ENCODE measurements at regions not wholly inside any gene's neighbourhood (a gene's known extent, or its start where the extent isn't known, plus 50 kb on each side); places are given as distances from the start of the nearest gene placed in this dataset.
"Not testable (repeated sequence)": the region's sequence is repeated elsewhere in the genome, so short reads cannot be mapped to it uniquely, and the experiment has no call there.

- no peak for DNase-seq
Observed at GRCh38 chr5:94025788-94026473, 284.5 kb upstream of the POU5F2 start.

GRCh38 chr5:94024620-94025019 lies 283.2 kb upstream of the POU5F2 start:
- no peak for DNase-seq

GRCh38 chr5:94024101-94024500 lies 282.7 kb upstream of the POU5F2 start:
- no peak for DNase-seq

DNA sequence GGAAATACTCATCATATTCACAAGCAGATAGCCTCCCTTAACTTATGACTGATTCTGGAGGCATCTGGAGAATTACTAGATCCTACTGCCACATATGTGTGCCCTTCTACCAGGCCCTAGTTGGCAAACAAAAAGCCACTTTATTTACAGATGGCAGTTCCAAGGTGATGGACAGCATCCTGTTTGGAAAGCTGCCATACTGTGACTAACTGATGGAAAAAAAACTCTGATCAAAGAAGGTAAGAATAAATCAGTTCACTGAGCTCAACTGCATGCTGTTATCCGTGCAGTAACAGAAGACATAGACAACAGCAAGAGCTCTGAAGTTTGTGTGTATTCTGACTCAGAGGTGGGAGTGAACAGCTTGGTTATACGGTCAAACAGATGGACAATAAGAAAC lies 279.8 kb upstream of the POU5F2 start:
- DNase-seq: peak; percentile 4

DNA sequence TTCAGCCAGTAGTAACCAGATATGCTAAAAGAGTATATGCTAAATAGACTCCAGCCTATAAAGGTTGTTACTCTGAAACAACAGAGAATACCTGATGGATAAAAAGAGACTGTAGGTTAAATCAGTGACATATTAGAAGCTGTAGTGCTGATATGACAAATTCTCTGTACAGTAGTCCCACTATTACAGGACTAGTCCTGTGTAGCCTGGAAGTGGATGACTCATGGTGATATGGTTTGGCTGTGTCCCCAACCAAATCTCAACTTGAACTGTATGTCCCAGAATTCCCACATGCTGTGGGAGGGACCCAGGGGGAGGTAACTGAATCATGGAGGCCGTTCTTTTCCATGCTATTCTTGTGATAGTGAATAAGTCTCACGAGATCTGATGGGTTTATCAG lies 276.2 kb upstream of the POU5F2 start:
- DNase-seq: no peak

GRCh38 chr5:94010814-94011213 lies 269.4 kb upstream of the POU5F2 start:
- DNase-seq: no peak

GRCh38 chr5:94009161-94009560 lies 267.8 kb upstream of the POU5F2 start:
- no peak for DNase-seq

DNA sequence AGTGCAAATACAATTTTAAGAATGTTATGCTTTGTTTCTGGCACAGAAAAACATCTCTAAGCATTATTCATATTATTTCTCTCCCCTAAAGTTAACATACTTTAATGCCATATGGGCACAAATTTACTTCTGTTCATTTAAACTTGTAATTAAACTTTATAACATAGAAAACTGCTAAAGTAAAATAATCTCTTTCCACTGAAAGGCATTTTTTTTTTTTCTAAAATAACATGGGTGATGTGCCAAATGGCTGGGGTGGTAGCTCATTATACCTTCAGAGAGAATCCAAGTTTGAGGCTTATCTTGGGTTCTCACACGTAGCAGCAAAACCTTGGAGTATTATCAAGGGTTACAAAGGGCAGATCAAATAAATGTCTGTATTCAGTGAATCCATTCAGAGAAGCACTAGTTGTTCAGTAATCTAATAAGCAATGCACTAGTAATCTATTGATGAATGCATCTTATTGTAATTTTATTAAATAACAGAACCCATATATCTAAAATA lies 257.6 kb upstream of the POU5F2 start:
- no peak for DNase-seq

- DNase-seq: peak; percentile 4
Observed at GRCh38 chr5:93997562-93997961, 256.2 kb upstream of the POU5F2 start.

- DNase-seq: no peak
Observed at GRCh38 chr5:93995126-93995621, 253.8 kb upstream of the POU5F2 start.

DNA sequence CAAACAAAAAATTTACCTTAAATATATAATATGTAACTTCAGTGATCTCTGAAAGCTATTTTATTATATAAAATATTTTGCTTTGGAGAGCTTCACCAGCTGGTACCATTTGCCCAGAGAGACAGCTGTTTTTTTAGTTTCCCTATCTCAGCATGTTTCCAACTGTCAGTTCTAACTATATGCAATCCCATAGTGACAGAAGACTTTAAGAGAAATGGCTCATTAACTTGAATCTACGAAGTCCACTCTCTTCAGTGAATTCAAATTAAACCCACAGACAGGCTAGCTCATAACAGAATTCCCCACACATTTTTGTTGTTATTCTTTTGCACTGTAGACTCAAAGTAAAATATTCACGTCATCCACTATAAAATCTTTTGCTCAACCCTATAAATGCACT lies 251.8 kb upstream of the POU5F2 start:
- peak; percentile 4 for DNase-seq

GRCh38 chr5:93990504-93991070 lies 249.2 kb upstream of the POU5F2 start:
- DNase-seq: no peak

DNA sequence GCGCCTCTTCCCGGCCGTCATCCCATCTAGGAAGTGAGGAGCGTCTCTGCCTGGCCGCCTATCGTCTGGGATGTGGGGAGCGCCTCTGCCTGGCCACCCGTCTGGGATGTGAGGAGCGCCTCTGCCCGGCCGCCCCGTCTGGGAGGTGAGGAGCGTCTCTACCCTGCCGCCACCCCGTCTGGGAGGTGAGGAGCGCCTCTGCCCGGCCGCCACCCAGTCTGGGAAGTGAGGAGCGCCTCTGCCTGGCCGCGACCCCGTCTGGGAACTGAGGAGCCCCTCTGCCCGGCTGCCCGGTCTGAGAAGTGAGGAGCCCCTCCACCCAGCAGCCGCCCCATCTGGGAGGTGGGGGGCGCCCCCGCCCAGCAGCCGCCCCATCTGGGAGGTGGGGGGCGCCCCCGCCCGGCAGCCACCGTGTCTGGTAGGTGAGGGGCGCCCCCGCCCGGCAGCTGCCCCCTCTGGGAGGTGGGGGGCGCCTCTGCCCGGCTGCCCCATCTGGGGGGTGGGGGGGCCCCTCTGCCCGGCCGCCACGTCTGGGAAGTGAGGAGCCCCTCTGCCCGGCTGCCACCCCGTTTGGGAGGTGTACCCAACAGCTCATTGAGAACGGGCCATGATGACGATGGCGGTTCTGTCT lies 244.7 kb upstream of the POU5F2 start:
- DNase-seq: not testable (repeated sequence)

DNA sequence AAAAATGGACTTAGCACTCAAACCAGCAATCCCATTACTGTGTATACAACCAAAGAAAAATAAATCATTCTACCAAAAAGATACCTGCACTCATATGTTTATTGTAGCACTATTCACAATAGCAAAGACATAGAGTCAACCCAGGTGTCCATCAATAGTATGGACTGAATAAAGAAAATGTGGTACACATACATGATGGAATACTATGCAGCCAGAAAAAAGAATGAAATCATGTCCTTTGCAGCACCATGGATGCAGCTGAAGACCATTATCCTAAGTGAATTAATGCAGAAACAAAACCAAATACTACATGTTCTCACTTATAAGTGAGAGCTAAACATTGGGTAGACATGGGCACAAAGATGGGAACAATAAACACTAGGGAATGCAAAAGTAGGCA lies 236.8 kb upstream of the POU5F2 start:
- DNase-seq: no peak

DNA sequence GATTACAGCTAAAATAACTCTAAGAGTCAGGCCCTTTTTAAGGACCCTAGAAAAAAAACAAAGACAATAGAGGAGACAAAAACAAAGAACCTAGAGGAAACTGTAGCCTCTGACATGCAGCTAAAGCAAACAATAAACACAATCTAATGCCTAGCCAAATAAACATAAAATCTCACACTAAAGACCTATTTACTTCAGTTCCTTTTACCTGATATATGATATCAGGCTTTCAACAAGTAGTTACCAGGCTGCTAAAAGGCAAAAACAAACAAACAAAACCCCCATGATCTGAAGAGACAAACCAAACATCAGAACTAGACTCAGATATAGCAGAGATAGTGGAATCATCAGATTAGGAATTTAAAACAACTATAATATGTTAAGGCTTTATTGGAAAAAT lies 226.5 kb upstream of the POU5F2 start:
- DNase-seq: no peak

DNA sequence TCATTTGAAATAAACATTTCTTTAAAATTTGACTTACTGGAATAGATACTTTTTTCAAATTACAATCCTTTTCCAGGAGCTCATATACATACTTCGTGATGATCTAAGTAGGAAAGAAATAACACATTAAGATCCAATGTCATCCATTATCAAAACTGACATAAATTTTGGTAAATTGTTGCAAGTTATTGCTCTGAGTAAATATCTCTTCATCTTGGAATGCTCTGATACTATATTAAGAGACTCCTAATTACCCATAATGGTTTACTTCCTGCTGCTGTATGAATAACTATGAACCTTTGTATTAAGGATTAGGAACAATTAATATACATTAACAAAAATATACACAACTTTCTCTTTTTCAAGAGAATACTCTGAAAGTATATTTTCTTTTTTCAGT lies 223.0 kb upstream of the POU5F2 start:
- DNase-seq: no peak

- DNase-seq: no peak
Observed at GRCh38 chr5:93960042-93960441, 218.6 kb upstream of the POU5F2 start.

DNA sequence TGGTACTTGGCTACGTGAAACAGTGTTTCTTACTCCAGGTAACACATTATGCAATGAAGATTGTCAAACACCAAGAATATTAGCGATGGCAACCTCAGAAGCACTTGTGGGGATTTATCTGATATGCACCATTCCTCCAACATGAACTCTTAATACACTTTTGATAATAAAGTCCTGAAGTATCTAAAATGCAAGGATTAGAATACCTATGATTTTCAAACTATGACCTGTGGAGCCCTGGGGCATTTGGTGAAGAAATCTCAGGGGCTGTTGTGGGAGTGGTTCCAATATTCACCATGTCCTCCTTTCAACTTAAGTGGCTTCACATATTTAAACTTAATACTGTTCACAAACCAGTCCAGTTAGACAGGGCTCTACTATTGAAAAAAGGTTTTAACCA lies 214.6 kb upstream of the POU5F2 start:
- DNase-seq: no peak

GRCh38 chr5:93954421-93955069 lies 213.1 kb upstream of the POU5F2 start:
- DNase-seq: no peak

DNA sequence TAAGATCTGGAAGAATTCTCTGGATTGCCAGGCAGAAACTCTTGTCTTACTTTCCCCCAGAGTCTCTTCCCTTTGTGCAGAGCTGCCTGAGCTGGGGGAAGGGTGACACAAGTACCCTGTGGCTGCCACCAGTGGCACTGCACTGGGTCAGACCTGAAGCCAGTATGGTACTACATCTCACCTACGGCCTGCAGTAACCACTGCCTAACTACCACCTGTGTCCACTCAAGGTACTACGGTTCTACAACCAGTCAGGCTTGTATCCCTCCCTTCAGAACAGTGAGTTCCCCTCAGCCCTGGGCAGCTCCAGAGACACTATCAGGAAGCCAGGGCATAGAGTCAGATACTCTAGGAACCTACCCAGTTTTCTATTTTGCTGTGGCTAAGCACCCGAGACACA lies 212.0 kb upstream of the POU5F2 start:
- DNase-seq: no peak

- DNase-seq: no peak
Observed at GRCh38 chr5:93941897-93942296, 200.5 kb upstream of the POU5F2 start.

- DNase-seq: not testable (repeated sequence)
Observed at GRCh38 chr5:93933269-93933668, 191.9 kb upstream of the POU5F2 start.

DNA sequence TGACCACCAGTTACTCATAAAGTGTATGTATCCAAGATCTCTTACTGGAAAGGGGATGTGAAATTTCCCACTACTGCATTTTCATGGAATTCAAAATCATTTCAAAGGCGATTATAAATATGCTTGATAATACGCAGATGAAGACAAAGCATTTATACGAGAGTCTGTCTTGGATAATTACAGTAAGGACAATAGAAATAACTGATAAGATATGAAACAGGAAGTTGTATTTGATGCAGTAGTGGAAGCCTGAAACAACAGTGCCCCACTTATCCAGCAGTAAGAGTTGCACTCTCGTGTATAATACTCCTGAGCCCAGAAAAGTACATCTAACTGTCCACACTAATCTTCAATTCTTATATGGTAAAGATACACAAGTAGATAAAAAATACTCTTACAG lies 188.7 kb upstream of the POU5F2 start:
- DNase-seq: no peak

All from renal pelvis (tissue), 1 donor.